ENCODE measurements at regions not wholly inside any gene's neighbourhood (a gene's known extent, or its start where the extent isn't known, plus 50 kb on each side); places are given as distances from the start of the nearest gene placed in this dataset.
"Not testable (repeated sequence)": the region's sequence is repeated elsewhere in the genome, so short reads cannot be mapped to it uniquely, and the experiment has no call there.

GRCh38 chr7:86372262-86372661 is 271.4 kb upstream of the GRM3 start (continued):
- no peak for TF ChIP-seq CTCF (IDR thresholded peaks at IDR 0.05 in 2 of 3, conservative IDR thresholded peaks at IDR 0.05 in 1 of 3; ENCODE audit: borderline replicate concordance in 1 of 3, insufficient read depth in 1 of 3, low read depth in 2 of 3, low read length in 2 of 3)

DNA sequence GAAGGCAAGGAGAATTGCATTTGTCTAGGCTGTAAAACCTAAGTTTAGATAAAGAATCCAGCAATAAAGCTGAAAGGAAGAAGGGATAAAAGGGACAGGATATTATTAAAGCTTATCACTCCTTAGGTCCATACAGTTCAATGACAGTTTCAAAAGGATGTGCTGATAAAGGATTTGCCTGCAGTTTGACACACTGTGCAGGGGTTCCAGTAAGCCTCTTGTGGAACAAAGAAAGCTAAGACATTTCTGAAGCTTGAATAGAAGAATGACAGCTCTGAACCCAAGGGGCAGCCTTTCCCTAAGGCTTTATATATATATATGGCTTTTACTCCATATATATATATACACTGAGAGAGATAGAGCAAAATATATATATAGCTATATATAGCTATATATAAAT is 276.8 kb upstream of the GRM3 start:
- intact Hi-C loops (cut with micrococcal nuclease): no loop called here
- no peaks in the 10 kb centered on the region for H3K4me1 ChIP-seq (ENCODE audit: control insufficient read depth in 1 of 2, insufficient read depth in 2 of 2, low read length in 2 of 2)
- H4K20me1 ChIP-seq (ENCODE audit: insufficient read depth): no peaks in the 10 kb centered on the region
- H3K9me3 ChIP-seq (ENCODE audit: control insufficient read depth in 1 of 2, insufficient read depth in 1 of 2, low read depth in 1 of 2, low read length in 2 of 2): no peaks in the 10 kb centered on the region
- no peak overlapping the region for H3K4me3 ChIP-seq (replicated peaks in 1 of 2; ENCODE audit: low read depth in 1 of 2, low read length in 2 of 2)
- no peak overlapping the region for H3K4me2 ChIP-seq (ENCODE audit: low read length)
- RAD21 ChIA-PET (ENCODE audit: low non-redundant PET in 1 of 2, low total read pairs in 2 of 2, uncharacterized antibody in 2 of 2, unreplicated experiment in 2 of 2): no interaction called here
- no peaks in the 10 kb centered on the region for H3K27me3 ChIP-seq (ENCODE audit: insufficient read depth, low read length)
- BruUV-seq (replicated peaks): no TSS peak
- H3K79me2 ChIP-seq (ENCODE audit: insufficient read depth, low read length): no peaks in the 10 kb centered on the region
- H3K36me3 ChIP-seq (ENCODE audit: control insufficient read depth in 1 of 2, insufficient read depth in 2 of 2, low read length in 2 of 2): no peaks in the 10 kb centered on the region
- H3K27ac ChIP-seq (ENCODE audit: low read depth, low read length): no peak overlapping the region
- no peak overlapping the region for H2AFZ ChIP-seq (ENCODE audit: low read depth, low read length, poor library complexity, severe bottlenecking)
- no peak for DNase-seq (ENCODE audit: low read depth, low spot score)
- TF ChIP-seq JUND (IDR thresholded peaks at IDR 0.05) (no peak), EGR1 (IDR thresholded peaks at IDR 0.05; ENCODE audit: low read depth) (no peak), CTCF (IDR thresholded peaks at IDR 0.05 in 2 of 3, conservative IDR thresholded peaks at IDR 0.05 in 1 of 3; ENCODE audit: borderline replicate concordance in 1 of 3, insufficient read depth in 1 of 3, low read depth in 2 of 3, low read length in 2 of 3) (no peak), CBX3 (IDR thresholded peaks at IDR 0.05; ENCODE audit: low read depth) (no peak), ELF1 (IDR thresholded peaks at IDR 0.05; ENCODE audit: borderline replicate concordance, low read depth) (no peak)
- no peak overlapping the region for H3K9ac ChIP-seq (ENCODE audit: low read length)
- H3K9me2 ChIP-seq (ENCODE audit: insufficient read depth): no peaks in the 10 kb centered on the region
- POLR2A ChIA-PET: no interaction called here
- ATAC-seq: no peak
- CTCF ChIA-PET: no interaction called here

DNA sequence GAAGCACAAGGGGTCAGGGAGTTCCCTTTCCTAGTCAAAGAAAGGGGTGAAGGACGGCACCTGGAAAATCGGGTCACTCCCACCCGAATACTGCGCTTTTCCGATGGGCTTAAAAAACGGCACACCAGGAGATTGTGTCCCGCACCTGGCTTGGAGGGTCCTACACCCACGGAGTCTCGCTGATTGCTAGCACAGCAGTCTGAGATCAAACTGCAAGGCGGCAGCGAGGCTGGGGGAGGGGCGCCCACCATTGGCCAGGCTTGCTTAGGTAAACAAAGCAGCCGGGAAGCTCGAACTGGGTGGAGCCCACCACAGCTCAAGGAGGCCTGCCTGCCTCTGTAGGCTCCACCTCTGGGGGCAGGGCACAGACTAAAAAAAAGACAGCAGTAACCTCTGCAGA is 303.3 kb upstream of the GRM3 start:
- RAD21 ChIA-PET (ENCODE audit: low non-redundant PET in 1 of 2, low total read pairs in 2 of 2, uncharacterized antibody in 2 of 2, unreplicated experiment in 2 of 2); H3K9ac ChIP-seq (ENCODE audit: low read length); H2AFZ ChIP-seq (ENCODE audit: low read depth, low read length, poor library complexity, severe bottlenecking); H3K36me3 ChIP-seq (ENCODE audit: control insufficient read depth in 1 of 2, insufficient read depth in 2 of 2, low read length in 2 of 2); POLR2A ChIA-PET; H3K9me2 ChIP-seq (ENCODE audit: insufficient read depth); H3K4me3 ChIP-seq (replicated peaks in 1 of 2; ENCODE audit: low read depth in 1 of 2, low read length in 2 of 2); H3K4me2 ChIP-seq (ENCODE audit: low read length); H3K27me3 ChIP-seq (ENCODE audit: insufficient read depth, low read length); BruUV-seq (replicated peaks); DNase-seq (ENCODE audit: low read depth, low spot score); H4K20me1 ChIP-seq (ENCODE audit: insufficient read depth); H3K27ac ChIP-seq (ENCODE audit: low read depth, low read length); ATAC-seq; H3K9me3 ChIP-seq (ENCODE audit: control insufficient read depth in 1 of 2, insufficient read depth in 1 of 2, low read depth in 1 of 2, low read length in 2 of 2); intact Hi-C loops (cut with micrococcal nuclease); H3K79me2 ChIP-seq (ENCODE audit: insufficient read depth, low read length); CTCF ChIA-PET; H3K4me1 ChIP-seq (ENCODE audit: control insufficient read depth in 1 of 2, insufficient read depth in 2 of 2, low read length in 2 of 2): not testable (repeated sequence)
